SU-DHL-6 (cell line): ENCODE measurements at regions not wholly inside any gene's neighbourhood (a gene's known extent, or its start where the extent isn't known, plus 50 kb on each side); places are given as distances from the start of the nearest gene placed in this dataset.

ENCODE experiments used
- H2AFZ ChIP-seq: fragments of 200-600 bp; sonication (generic); 2 replicates; pipeline ENCODE4 v1.6.1; 2014; ENCODE audit warnings: low read depth, mild to moderate bottlenecking, moderate library complexity, mixed read lengths, antibody characterized with exemption, low read length; ENCODE audit not compliant: severe bottlenecking
- H3F3A ChIP-seq: fragments of 200-600 bp; shearing (Covaris generic); 2 replicates; pipeline ENCODE4 v1.6.0; 2016; ENCODE audit warnings: antibody characterized with exemption, mild to moderate bottlenecking; ENCODE audit not compliant: insufficient read depth
- H3K27ac ChIP-seq: fragments of 200-600 bp; sonication (generic); 2 replicates; pipeline ENCODE4 v1.5.1; 2016; ENCODE audit warnings: low read depth, mild to moderate bottlenecking, low read length, moderate library complexity, mixed read lengths
- H3K27me3 ChIP-seq: fragments of 200-600 bp; sonication (generic), shearing (Covaris generic); 2 replicates; pipeline ENCODE4 v1.6.0; 2014; ENCODE audit warnings: mild to moderate bottlenecking, low read length
- H3K36me3 ChIP-seq: fragments of 200-600 bp; sonication (generic); 2 replicates; pipeline ENCODE4 v1.6.1; 2014; ENCODE audit warnings: mild to moderate bottlenecking, low read length, mixed read lengths
- H3K4me2 ChIP-seq: fragments of 300-600, 200-600 bp; shearing (Covaris generic), sonication (generic); 2 replicates; pipeline ENCODE4 v1.6.0; 2014; ENCODE audit warnings: low read length, low read depth, mild to moderate bottlenecking; ENCODE audit not compliant: poor library complexity, severe bottlenecking
- H3K4me3 ChIP-seq: fragments of 200-600 bp; sonication (generic); 2 replicates; pipeline ENCODE4 v1.5.1; 2014; ENCODE audit warnings: antibody characterized with exemption, low read length, mild to moderate bottlenecking, mixed read lengths; ENCODE audit not compliant: insufficient read depth, poor library complexity, severe bottlenecking
- H3K79me2 ChIP-seq: fragments of 200-600 bp; sonication (generic); 2 replicates; pipeline ENCODE4 v1.6.1; 2014; ENCODE audit warnings: mild to moderate bottlenecking, low read length, moderate library complexity; ENCODE audit not compliant: insufficient read depth
- H3K9ac ChIP-seq: fragments of 200-600 bp; sonication (generic); 2 replicates; pipeline ENCODE4 v1.7.0; 2014; ENCODE audit warnings: mild to moderate bottlenecking, low read length
- H3K9me2 ChIP-seq: fragments of 200-600 bp; sonication (generic); replicated peaks from 2 replicates; pipeline ENCODE4 v1.6.1; 2014; ENCODE audit warnings: low read length; ENCODE audit not compliant: insufficient read depth
- H3K9me3 ChIP-seq: fragments of 200-600 bp; sonication (generic); 2 replicates; pipeline ENCODE4 v1.6.1; 2014; ENCODE audit warnings: low read length, mixed read lengths; ENCODE audit not compliant: insufficient read depth
- H4K20me1 ChIP-seq: fragments of 200-600 bp; sonication (generic); 2 replicates; pipeline ENCODE4 v1.6.1; 2014; ENCODE audit warnings: low read depth, mild to moderate bottlenecking, antibody characterized with exemption, low read length, moderate library complexity, mixed read lengths
- EZH2phosphoT487 ChIP-seq: fragments of 200-600 bp; sonication (generic), shearing (Covaris generic); conservative IDR thresholded peaks from 2 replicates; pipeline ENCODE4 v1.6.1; 2018; ENCODE audit warnings: mild to moderate bottlenecking, antibody characterized with exemption, low read length, moderate library complexity, mixed read lengths
- TF ChIP-seq, protein P1 (sequence below): fragments of 200-600 bp; sonication (generic); IDR thresholded peaks from one replicate; pipeline ENCODE4 v1.5.1; 2017; ENCODE audit warnings: antibody characterized with exemption, mild to moderate bottlenecking, low read length, moderate library complexity; ENCODE audit not compliant: insufficient read depth, poor library complexity, severe bottlenecking

DNA sequence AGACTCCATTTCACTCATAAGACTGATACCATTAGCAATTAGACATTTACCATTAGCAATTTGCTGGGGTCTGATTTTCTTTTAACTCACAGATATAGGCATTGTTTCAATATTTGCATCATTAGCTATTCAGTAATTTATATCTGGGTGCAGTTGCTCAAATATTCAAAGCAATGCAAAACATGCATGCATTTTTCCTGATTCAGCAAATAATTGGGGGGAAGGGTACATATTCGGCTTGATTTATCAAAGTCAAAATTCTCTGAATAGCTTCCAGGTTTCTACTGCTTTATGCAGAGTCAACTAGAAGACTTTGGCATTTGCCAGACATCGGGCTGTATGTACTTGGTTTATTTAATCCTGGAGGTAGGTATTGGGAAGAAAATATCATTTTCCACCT lies 315.6 kb upstream of the NR2F2 start:
- Histone ChIP-seq H3K36me3 (no peaks in the 10 kb centered on the region), H3K27me3 (no peaks in the 10 kb centered on the region), H3K79me2 (no peaks in the 10 kb centered on the region), H3F3A (no peaks in the 10 kb centered on the region), H3K4me3 (no peak overlapping the region), H3K9me3 (no peaks in the 10 kb centered on the region), H3K27ac (no peak overlapping the region), H4K20me1 (no peaks in the 10 kb centered on the region), H3K4me2 (no peak overlapping the region), H3K9me2 (no peaks in the 10 kb centered on the region), H3K9ac (no peak overlapping the region), H2AFZ (no peak overlapping the region)
- TF ChIP-seq, protein P1, sequence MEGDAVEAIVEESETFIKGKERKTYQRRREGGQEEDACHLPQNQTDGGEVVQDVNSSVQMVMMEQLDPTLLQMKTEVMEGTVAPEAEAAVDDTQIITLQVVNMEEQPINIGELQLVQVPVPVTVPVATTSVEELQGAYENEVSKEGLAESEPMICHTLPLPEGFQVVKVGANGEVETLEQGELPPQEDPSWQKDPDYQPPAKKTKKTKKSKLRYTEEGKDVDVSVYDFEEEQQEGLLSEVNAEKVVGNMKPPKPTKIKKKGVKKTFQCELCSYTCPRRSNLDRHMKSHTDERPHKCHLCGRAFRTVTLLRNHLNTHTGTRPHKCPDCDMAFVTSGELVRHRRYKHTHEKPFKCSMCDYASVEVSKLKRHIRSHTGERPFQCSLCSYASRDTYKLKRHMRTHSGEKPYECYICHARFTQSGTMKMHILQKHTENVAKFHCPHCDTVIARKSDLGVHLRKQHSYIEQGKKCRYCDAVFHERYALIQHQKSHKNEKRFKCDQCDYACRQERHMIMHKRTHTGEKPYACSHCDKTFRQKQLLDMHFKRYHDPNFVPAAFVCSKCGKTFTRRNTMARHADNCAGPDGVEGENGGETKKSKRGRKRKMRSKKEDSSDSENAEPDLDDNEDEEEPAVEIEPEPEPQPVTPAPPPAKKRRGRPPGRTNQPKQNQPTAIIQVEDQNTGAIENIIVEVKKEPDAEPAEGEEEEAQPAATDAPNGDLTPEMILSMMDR: no peak
- TF ChIP-seq EZH2phosphoT487: no peak

DNA sequence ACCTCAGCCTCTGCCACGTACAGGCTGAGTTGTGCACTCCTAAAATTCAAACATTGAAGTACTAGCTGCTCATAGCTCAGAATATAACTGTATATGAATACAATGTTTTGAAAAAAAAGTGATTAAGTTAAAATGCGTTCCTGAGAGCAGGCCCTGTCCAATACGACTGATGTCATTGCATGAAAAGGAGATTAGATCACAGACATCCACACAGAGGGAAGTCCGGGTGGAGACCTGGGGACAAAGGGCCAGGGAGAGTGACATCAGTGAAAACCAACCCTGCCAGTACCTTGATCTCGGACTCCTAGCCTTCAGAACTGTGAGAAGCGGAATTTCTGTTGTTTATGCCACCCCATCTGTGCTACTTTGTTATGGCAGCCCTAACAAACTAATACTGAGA lies 311.4 kb upstream of the NR2F2 start:
- Histone ChIP-seq H2AFZ (no peak overlapping the region), H3K27me3 (no peaks in the 10 kb centered on the region), H3K79me2 (no peaks in the 10 kb centered on the region), H3F3A (no peaks in the 10 kb centered on the region), H3K9ac (no peak overlapping the region), H3K36me3 (no peaks in the 10 kb centered on the region), H3K4me2 (no peak overlapping the region), H3K9me3 (no peaks in the 10 kb centered on the region), H3K4me3 (no peak overlapping the region), H3K27ac (no peak overlapping the region), H4K20me1 (no peaks in the 10 kb centered on the region), H3K9me2 (no peaks in the 10 kb centered on the region; the same call in 1 of the 2 replicates)
- TF ChIP-seq, protein P1: no peak
- TF ChIP-seq EZH2phosphoT487: no peak

DNA sequence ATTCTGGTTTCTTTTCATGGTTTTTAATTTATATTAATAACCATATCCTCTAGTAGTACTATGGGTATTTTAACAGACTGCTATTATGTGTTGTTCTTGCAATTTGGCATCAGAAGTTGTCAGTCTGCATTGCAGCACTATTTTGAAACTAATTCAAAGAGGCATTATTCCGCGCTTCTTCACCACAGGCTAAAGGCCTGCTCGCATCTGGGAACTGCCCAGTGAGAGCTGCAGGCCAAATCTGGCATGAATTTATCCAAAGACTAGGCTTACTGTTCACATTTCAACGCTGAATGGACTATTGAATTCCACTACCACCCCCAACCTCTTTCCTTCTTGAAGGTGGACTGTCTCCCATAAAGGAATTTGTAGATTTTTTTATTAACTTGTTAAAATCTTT lies 310.4 kb upstream of the NR2F2 start:
- Histone ChIP-seq H3K79me2 (no peaks in the 10 kb centered on the region), H3K4me3 (no peak overlapping the region)

More for the DNA sequence above, 310.4 kb upstream of the NR2F2 start:
- TF ChIP-seq, protein P1: no peak
- no peak for TF ChIP-seq EZH2phosphoT487
- Histone ChIP-seq H3K27me3 (no peaks in the 10 kb centered on the region), H2AFZ (no peak overlapping the region), H3K27ac (no peak overlapping the region), H3K9me2 (no peaks in the 10 kb centered on the region; the same call in 1 of the 2 replicates), H3K4me2 (no peak overlapping the region), H4K20me1 (no peaks in the 10 kb centered on the region), H3F3A (no peaks in the 10 kb centered on the region), H3K36me3 (no peaks in the 10 kb centered on the region), H3K9ac (no peak overlapping the region), H3K9me3 (no peaks in the 10 kb centered on the region)
